ENCODE measurements at regions not wholly inside any gene's neighbourhood (a gene's known extent, or its start where the extent isn't known, plus 50 kb on each side); places are given as distances from the start of the nearest gene placed in this dataset.

GRCh38 chr5:157993986-157994691 is 135.2 kb upstream of the CLINT1 start:
- ATAC-seq (ENCODE audit: insufficient read depth, low FRiP score) (no peak), DNase-seq (peak in 1 of 3 donors; percentile 5)
- no peaks in the 10 kb centered on the region for H3K9me3 ChIP-seq (ENCODE audit: control insufficient read depth in 4 of 4, insufficient read depth in 3 of 4, low read length in 3 of 4)
- no peak overlapping the region for H3K9ac ChIP-seq (ENCODE audit: insufficient read depth in 1 of 2, low read length in 2 of 2)
- H3K27ac ChIP-seq (ENCODE audit: low read depth in 1 of 2, low read length in 1 of 2), result no peak overlapping the region
- no peaks in the 10 kb centered on the region for H3K27me3 ChIP-seq (ENCODE audit: control insufficient read depth in 3 of 3, insufficient read depth in 3 of 3, low read length in 2 of 3)
- H3K4me3 ChIP-seq, result no peak overlapping the region
- H3K36me3 ChIP-seq (ENCODE audit: control insufficient read depth in 4 of 4, insufficient read depth in 4 of 4, low read length in 4 of 4), result no peaks in the 10 kb centered on the region
- WGBS, 2 donors, result 68 to 79% methylated on average over 6 of the region's 6 CpGs
- peaks cover 0 to 2% (median 0%) of the 10 kb centered on the region in 5 donors for H3K4me1 ChIP-seq (ENCODE audit: control insufficient read depth in 5 of 5, insufficient read depth in 5 of 5, low read length in 5 of 5)
- no peak for TF ChIP-seq CTCF (IDR thresholded peaks at IDR 0.05; ENCODE audit: control extremely low read depth, extremely low read depth)

- DNase-seq, result peak in 1 of 3 donors; percentile 13
- no peak overlapping the region for H3K9ac ChIP-seq (ENCODE audit: insufficient read depth in 1 of 2, low read length in 2 of 2)
- H3K27ac ChIP-seq (ENCODE audit: low read depth in 1 of 2, low read length in 1 of 2), result no peak overlapping the region
- WGBS, 2 donors, result 93 to 98% methylated on average over 2 of the region's 2 CpGs
- no peak overlapping the region for H3K4me3 ChIP-seq
- no peaks in the 10 kb centered on the region for H3K27me3 ChIP-seq (ENCODE audit: control insufficient read depth in 3 of 3, insufficient read depth in 3 of 3, low read length in 2 of 3)
- TF ChIP-seq CTCF (IDR thresholded peaks at IDR 0.05; ENCODE audit: control extremely low read depth, extremely low read depth), result no peak
- no peaks in the 10 kb centered on the region for H3K36me3 ChIP-seq (ENCODE audit: control insufficient read depth in 4 of 4, insufficient read depth in 4 of 4, low read length in 4 of 4)
- no peak for ATAC-seq (ENCODE audit: insufficient read depth, low FRiP score)
- H3K9me3 ChIP-seq (ENCODE audit: control insufficient read depth in 4 of 4, insufficient read depth in 3 of 4, low read length in 3 of 4), result no peaks in the 10 kb centered on the region
- H3K4me1 ChIP-seq (ENCODE audit: control insufficient read depth in 5 of 5, insufficient read depth in 5 of 5, low read length in 5 of 5), result peaks cover 0 to 2% (median 0%) of the 10 kb centered on the region in 5 donors
These were observed 134.3 kb upstream of the CLINT1 start for GRCh38 chr5:157993201-157993600.

GRCh38 chr5:157990583-157991181 is 131.7 kb upstream of the CLINT1 start:
- WGBS, 2 donors, result 93 to 96% methylated on average over 4 of the region's 4 CpGs
- H3K4me1 ChIP-seq (ENCODE audit: control insufficient read depth in 5 of 5, insufficient read depth in 5 of 5, low read length in 5 of 5), result peaks cover 0 to 2% (median 0%) of the 10 kb centered on the region in 5 donors
- no peak for DNase-seq
- H3K9ac ChIP-seq (ENCODE audit: insufficient read depth in 1 of 2, low read length in 2 of 2), result no peak overlapping the region
- ATAC-seq (ENCODE audit: insufficient read depth, low FRiP score), result no peak
- no peaks in the 10 kb centered on the region for H3K27me3 ChIP-seq (ENCODE audit: control insufficient read depth in 3 of 3, insufficient read depth in 3 of 3, low read length in 2 of 3)
- H3K27ac ChIP-seq (ENCODE audit: low read depth in 1 of 2, low read length in 1 of 2), result no peak overlapping the region
- no peak for TF ChIP-seq CTCF (IDR thresholded peaks at IDR 0.05; ENCODE audit: control extremely low read depth, extremely low read depth)
- no peaks in the 10 kb centered on the region for H3K36me3 ChIP-seq (ENCODE audit: control insufficient read depth in 4 of 4, insufficient read depth in 4 of 4, low read length in 4 of 4)
- H3K4me3 ChIP-seq, result no peak overlapping the region
- no peaks in the 10 kb centered on the region for H3K9me3 ChIP-seq (ENCODE audit: control insufficient read depth in 4 of 4, insufficient read depth in 3 of 4, low read length in 3 of 4)

Measured in lung (tissue), 11 donors.